Psoas muscle (tissue), 7 donors: ENCODE measurements at regions not wholly inside any gene's neighbourhood (a gene's known extent, or its start where the extent isn't known, plus 50 kb on each side); places are given as distances from the start of the nearest gene placed in this dataset.

Experiments
- ATAC-seq, 4 donors: fragments of 200-7000 bp; cut with Tn5 transposase; one replicate each; pipeline ENCODE4 v1.9.1; 2020; ENCODE audit warnings: moderate library complexity in 3 of 4, mild to moderate bottlenecking in 2 of 4
- DNase-seq, 2 donors: peaks; one replicate each; pipeline ENCODE4 v3.0.0-alpha.2; 2020
- H3K27ac ChIP-seq: fragments of 200-600 bp; one replicate; pipeline ENCODE4 v1.8.0; 2022
- H3K27me3 ChIP-seq, 3 donors: fragments of 200-600 bp in 1 of 3; one replicate each; pipeline versions ENCODE4 v1.6.1 to v1.8.0; 2013 to 2022; ENCODE audit warnings: low read length in 2 of 3, mild to moderate bottlenecking in 2 of 3, moderate library complexity in 1 of 3; ENCODE audit not compliant: insufficient read depth in 3 of 3
- H3K36me3 ChIP-seq, 2 donors: fragments of 200-600 bp in 1 of 2; one replicate each; pipeline versions ENCODE4 v1.6.1 to v1.8.0; 2013 to 2022; ENCODE audit warnings: low read depth in 1 of 2, mild to moderate bottlenecking in 1 of 2, moderate library complexity in 1 of 2; ENCODE audit not compliant: insufficient read depth in 1 of 2
- H3K4me1 ChIP-seq: fragments of 200-600 bp; one replicate; pipeline ENCODE4 v1.8.0; 2022
- H3K4me3 ChIP-seq: fragments of 200-600 bp; one replicate; pipeline ENCODE4 v1.8.0; 2022; ENCODE audit warnings: mild to moderate bottlenecking
- H3K9me3 ChIP-seq: fragments of 200-600 bp; one replicate; pipeline ENCODE4 v1.8.0; 2022
- CTCF ChIP-seq: fragments of 200-600 bp; IDR thresholded peaks from one replicate; pipeline ENCODE4 v1.8.0; 2022; ENCODE audit warnings: antibody characterized with exemption
- WGBS, 3 donors: extraction: QIAGEN DNeasy Blood & Tissue Kit; methylation state at CpG; one replicate each; pipeline versions ENCODE4 v1.1.6 to v1.1.7; 2013; 5-methylcytosine and 5-hydroxymethylcytosine counted together
- intact Hi-C, 2 donors: fragments of 100-400 bp; cut with DNase I; formaldehyde crosslinking; loops; one replicate each; pipeline versions ENCODE4 v1.11.0 to v1.14.2; 2022
- donor health status: healthy with polysubstance abuse.
- donor health status: DM: no; HTN: no; CAD: no; lungs with moderate emphysema.
- donor health status: Bipolar disorder and iron deficiency.
- donor health status: healthy.
- donor health status: DM: yes; HTN: yes; CAD: no.
- donor health status: DM: no; HTN: no; CAD: no.
- donor health status: DM: yes; HTN: yes; CAD: no.

GRCh38 chr6:27133281-27134227 lies 113.9 kb upstream of the PRSS16 start:
- DNase-seq (peak; percentile 55 to 79), ATAC-seq (peak in 1 of 4 donors; percentile 4)
- TF ChIP-seq CTCF, result no peak

GRCh38 chr6:27135087-27135657 lies 112.3 kb upstream of the PRSS16 start:
- no peak overlapping the region for H3K27ac ChIP-seq
- H3K9me3 ChIP-seq, result no peaks in the 10 kb centered on the region
- no peak for ATAC-seq
- no peak overlapping the region for H3K4me3 ChIP-seq
- H3K36me3 ChIP-seq, result no peaks in the 10 kb centered on the region
- no peak for DNase-seq
- peaks cover 0 to 5% (median 0%) of the 10 kb centered on the region in 3 donors for H3K27me3 ChIP-seq
- intact Hi-C loops, result loop anchor here in 1 of 2 donors (10.0 kb wide), 1 partner anchor 1110 kb away; a partner anchor contains a TSS
- no peaks in the 10 kb centered on the region for H3K4me1 ChIP-seq
- no peak for TF ChIP-seq CTCF
- 91 to 95% (median 91%) methylated on average over 3 of the region's 3 CpGs for WGBS, 3 donors

More at GRCh38 chr6:27133281-27134227, 113.9 kb upstream of the PRSS16 start:
- peak overlapping the region; percentile 67 for H3K4me3 ChIP-seq
- no peaks in the 10 kb centered on the region for H3K27me3 ChIP-seq
- no peaks in the 10 kb centered on the region for H3K9me3 ChIP-seq
- WGBS, 3 donors, result 7 to 10% (median 10%) methylated on average over 43 of the region's 43 CpGs
- H3K4me1 ChIP-seq, result no peaks in the 10 kb centered on the region
- peak overlapping the region; percentile 74 for H3K27ac ChIP-seq
- no peaks in the 10 kb centered on the region for H3K36me3 ChIP-seq
- intact Hi-C loops, result loop anchor here in 1 of 2 donors (10.0 kb wide), 1 partner anchor 1109 kb away; a partner anchor contains a TSS

GRCh38 chr6:27136077-27136644 lies 111.3 kb upstream of the PRSS16 start:
- Histone ChIP-seq H3K4me1 (no peaks in the 10 kb centered on the region), H3K36me3 (no peaks in the 10 kb centered on the region), H3K4me3 (no peak overlapping the region), H3K27ac (no peak overlapping the region), H3K27me3 (peaks cover 0 to 5% (median 3%) of the 10 kb centered on the region in 3 donors), H3K9me3 (no peaks in the 10 kb centered on the region)
- intact Hi-C loops, result loop anchor here in 1 of 2 donors (10.0 kb wide), 1 partner anchor 1111 kb away; a partner anchor contains a TSS
- no peak for DNase-seq
- WGBS, 3 donors, result 90 to 93% (median 93%) methylated on average over 6 of the region's 6 CpGs
- no peak for ATAC-seq
- TF ChIP-seq CTCF, result no peak

GRCh38 chr6:27136978-27137814 lies 110.3 kb upstream of the PRSS16 start:
- TF ChIP-seq CTCF, result no peak
- Histone ChIP-seq H3K27ac (no peak overlapping the region), H3K4me1 (no peaks in the 10 kb centered on the region), H3K27me3 (peaks cover 0 to 5% (median 3%) of the 10 kb centered on the region in 3 donors), H3K36me3 (no peaks in the 10 kb centered on the region), H3K4me3 (no peak overlapping the region), H3K9me3 (no peaks in the 10 kb centered on the region)
- ATAC-seq (no peak), DNase-seq (no peak)
- intact Hi-C loops, result loop anchor here in 1 of 2 donors (10.0 kb wide), 1 partner anchor 1112 kb away; a partner anchor contains a TSS
- 90 to 93% (median 91%) methylated on average over 5 of the region's 5 CpGs for WGBS, 3 donors
